ENCODE measurements at regions not wholly inside any gene's neighbourhood (a gene's known extent, or its start where the extent isn't known, plus 50 kb on each side); places are given as distances from the start of the nearest gene placed in this dataset.

DNA sequence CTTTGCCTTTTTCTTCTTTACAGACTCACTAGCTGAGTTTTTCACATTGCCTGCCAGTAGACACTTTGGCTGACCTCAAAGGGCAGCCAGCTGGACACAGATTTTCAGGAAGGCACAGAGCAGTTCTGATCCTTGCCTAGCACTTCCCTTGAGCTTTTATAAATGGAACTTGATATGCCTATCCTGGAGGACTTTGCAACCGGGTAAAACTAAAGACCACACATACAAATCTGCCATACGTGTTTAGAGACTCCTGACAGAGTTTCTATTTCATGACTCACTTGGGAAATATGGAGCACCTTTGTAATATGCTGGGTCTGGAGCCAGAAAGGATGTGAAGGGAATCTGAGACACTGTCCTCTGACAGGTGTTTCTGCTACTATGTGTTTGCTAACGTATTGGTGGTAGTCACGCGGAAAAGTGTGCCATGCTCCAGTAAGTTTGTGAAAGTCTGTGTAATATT lies 56.7 kb upstream of the RASSF6 start:
- DNase-seq (peak in 1 of 4 donors; percentile 41), ATAC-seq (peak; percentile 54)
- H3K4me3 ChIP-seq, result no peak overlapping the region
- H3K36me3 ChIP-seq (replicated peaks in 1 of 2; ENCODE audit: insufficient read depth in 1 of 2, low read depth in 2 of 2), result no peaks in the 10 kb centered on the region
- TF ChIP-seq, protein P1, sequence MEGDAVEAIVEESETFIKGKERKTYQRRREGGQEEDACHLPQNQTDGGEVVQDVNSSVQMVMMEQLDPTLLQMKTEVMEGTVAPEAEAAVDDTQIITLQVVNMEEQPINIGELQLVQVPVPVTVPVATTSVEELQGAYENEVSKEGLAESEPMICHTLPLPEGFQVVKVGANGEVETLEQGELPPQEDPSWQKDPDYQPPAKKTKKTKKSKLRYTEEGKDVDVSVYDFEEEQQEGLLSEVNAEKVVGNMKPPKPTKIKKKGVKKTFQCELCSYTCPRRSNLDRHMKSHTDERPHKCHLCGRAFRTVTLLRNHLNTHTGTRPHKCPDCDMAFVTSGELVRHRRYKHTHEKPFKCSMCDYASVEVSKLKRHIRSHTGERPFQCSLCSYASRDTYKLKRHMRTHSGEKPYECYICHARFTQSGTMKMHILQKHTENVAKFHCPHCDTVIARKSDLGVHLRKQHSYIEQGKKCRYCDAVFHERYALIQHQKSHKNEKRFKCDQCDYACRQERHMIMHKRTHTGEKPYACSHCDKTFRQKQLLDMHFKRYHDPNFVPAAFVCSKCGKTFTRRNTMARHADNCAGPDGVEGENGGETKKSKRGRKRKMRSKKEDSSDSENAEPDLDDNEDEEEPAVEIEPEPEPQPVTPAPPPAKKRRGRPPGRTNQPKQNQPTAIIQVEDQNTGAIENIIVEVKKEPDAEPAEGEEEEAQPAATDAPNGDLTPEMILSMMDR (IDR thresholded peaks at IDR 0.05), result no peak
- no peak for TF ChIP-seq POLR2A (IDR thresholded peaks at IDR 0.05)
- H3K9me3 ChIP-seq, result no peaks in the 10 kb centered on the region
- no peaks in the 10 kb centered on the region for H3K27me3 ChIP-seq
- peak overlapping the region in 2 of 4 donors; percentile 31 to 52 for H3K27ac ChIP-seq
- intact Hi-C loops (cut with DNase I), result no loop called here
- WGBS, 2 donors, result 20 to 50% methylated on average over 5 of the region's 5 CpGs
- peaks cover 31% of the 10 kb centered on the region for H3K4me1 ChIP-seq

DNA sequence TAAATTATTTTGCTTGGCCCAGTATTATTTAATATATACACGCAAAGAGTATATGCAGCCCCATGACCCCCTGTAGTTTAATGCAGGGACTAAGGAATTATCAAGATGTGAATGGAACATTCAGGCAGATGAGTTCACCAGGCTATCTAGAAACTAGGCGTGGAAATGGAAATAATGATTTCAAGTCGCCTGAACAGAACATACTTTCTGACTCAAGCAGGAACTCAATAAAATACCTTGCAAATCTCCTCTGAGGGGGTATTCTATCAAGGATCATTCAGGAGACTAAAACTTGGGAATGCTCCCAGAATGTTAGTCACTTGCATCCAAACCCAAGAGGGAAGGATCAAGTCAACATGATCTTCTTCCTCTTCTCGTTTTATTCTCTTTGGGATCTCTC lies 59.6 kb upstream of the RASSF6 start:
- peaks cover 20% of the 10 kb centered on the region for H3K4me1 ChIP-seq
- intact Hi-C loops (cut with DNase I), result no loop called here
- TF ChIP-seq, protein P1 (IDR thresholded peaks at IDR 0.05), result no peak
- no peak for TF ChIP-seq POLR2A (IDR thresholded peaks at IDR 0.05)
- H3K27me3 ChIP-seq, result no peaks in the 10 kb centered on the region
- H3K9me3 ChIP-seq, result no peaks in the 10 kb centered on the region
- WGBS, 2 donors, result 74 to 80% methylated on average over 4 of the region's 4 CpGs
- no peaks in the 10 kb centered on the region for H3K36me3 ChIP-seq (replicated peaks in 1 of 2; ENCODE audit: insufficient read depth in 1 of 2, low read depth in 2 of 2)
- DNase-seq (no peak), ATAC-seq (no peak)
- H3K27ac ChIP-seq, result no peak overlapping the region
- H3K4me3 ChIP-seq, result no peak overlapping the region

DNA sequence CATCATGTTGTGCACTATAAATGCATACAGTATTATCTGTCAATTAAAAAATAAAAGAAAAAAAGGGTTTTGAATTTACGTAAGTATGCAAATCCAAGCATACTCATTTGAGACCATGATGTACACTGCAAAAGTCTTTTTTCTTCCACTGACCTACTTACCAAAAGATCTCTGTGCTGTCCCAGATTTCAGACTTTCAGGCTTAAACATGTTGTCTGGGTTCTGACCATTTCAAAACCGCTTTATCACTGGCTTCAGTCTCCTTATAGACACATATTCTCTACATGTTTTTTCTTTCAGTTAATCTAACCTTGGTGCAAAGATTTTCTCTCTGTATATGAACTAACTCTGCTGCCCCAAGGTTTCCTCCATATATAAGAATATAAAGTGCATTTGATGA lies 58.6 kb upstream of the CXCL8 start:
- intact Hi-C loops (cut with DNase I), result no loop called here
- Histone ChIP-seq H3K9me3 (no peaks in the 10 kb centered on the region), H3K27ac (no peak overlapping the region), H3K4me1 (peaks cover 6% of the 10 kb centered on the region), H3K36me3 (replicated peaks in 1 of 2; ENCODE audit: insufficient read depth in 1 of 2, low read depth in 2 of 2) (no peaks in the 10 kb centered on the region), H3K4me3 (no peak overlapping the region), H3K27me3 (no peaks in the 10 kb centered on the region)
- ATAC-seq (no peak), DNase-seq (no peak)
- TF ChIP-seq, protein P1 (IDR thresholded peaks at IDR 0.05), result no peak
- no peak for TF ChIP-seq POLR2A (IDR thresholded peaks at IDR 0.05)
- 47% methylated on average over 2 of the region's 2 CpGs for WGBS, 2 donors

GRCh38 chr4:73682508-73682907 lies 57.9 kb upstream of the CXCL8 start:
- Histone ChIP-seq H3K27ac (no peak overlapping the region), H3K4me3 (no peak overlapping the region), H3K27me3 (no peaks in the 10 kb centered on the region), H3K4me1 (no peaks in the 10 kb centered on the region), H3K36me3 (replicated peaks in 1 of 2; ENCODE audit: insufficient read depth in 1 of 2, low read depth in 2 of 2) (no peaks in the 10 kb centered on the region), H3K9me3 (no peaks in the 10 kb centered on the region)
- intact Hi-C loops (cut with DNase I), result no loop called here
- DNase-seq, result no peak
- 80 to 84% methylated on average over 1 of the region's 1 CpG for WGBS, 2 donors
- ATAC-seq, result no peak
- TF ChIP-seq, protein P1 (IDR thresholded peaks at IDR 0.05), result no peak

GRCh38 chr4:73683033-73683432 lies 57.3 kb upstream of the CXCL8 start:
- no peak overlapping the region for H3K27ac ChIP-seq
- no peak for TF ChIP-seq POLR2A (IDR thresholded peaks at IDR 0.05)
- TF ChIP-seq, protein P1 (IDR thresholded peaks at IDR 0.05), result no peak
- intact Hi-C loops (cut with DNase I), result no loop called here

More at GRCh38 chr4:73683033-73683432, 57.3 kb upstream of the CXCL8 start:
- DNase-seq (no peak), ATAC-seq (no peak)
- Histone ChIP-seq H3K4me3 (no peak overlapping the region), H3K4me1 (no peaks in the 10 kb centered on the region), H3K9me3 (no peaks in the 10 kb centered on the region), H3K27me3 (no peaks in the 10 kb centered on the region), H3K36me3 (replicated peaks in 1 of 2; ENCODE audit: insufficient read depth in 1 of 2, low read depth in 2 of 2) (no peaks in the 10 kb centered on the region)
- 53 to 58% methylated on average over 4 of the region's 4 CpGs for WGBS, 2 donors
